ENCODE measurements at regions not wholly inside any gene's neighbourhood (a gene's known extent, or its start where the extent isn't known, plus 50 kb on each side); places are given as distances from the start of the nearest gene placed in this dataset.

- no peaks in the 10 kb centered on the region for H3K27me3 ChIP-seq (ENCODE audit: control insufficient read depth in 2 of 2, insufficient read depth in 2 of 2, low read length in 2 of 2)
- peaks cover 39 to 55% of the 10 kb centered on the region in 2 donors for H3K4me1 ChIP-seq (ENCODE audit: control insufficient read depth in 1 of 2, insufficient read depth in 2 of 2, low read length in 2 of 2)
- Mint-ChIP-seq H3K27me3 (ENCODE audit: low read depth in 3 of 3) (peaks cover 0 to 7% (median 2%) of the 10 kb centered on the region in 3 donors), H3K9me3 (peaks cover 3 to 12% (median 9%) of the 10 kb centered on the region in 7 donors), H3K27ac (peak overlapping the region in 2 of 7 donors; percentile 57 to 70), H3K4me1 (peaks cover 52% of the 10 kb centered on the region), H3K36me3 (peaks cover 12% of the 10 kb centered on the region in 2 donors), H3K4me3 (peak overlapping the region; percentile 31 to 82)
- no peak overlapping the region for H3K27ac ChIP-seq (ENCODE audit: low read depth in 1 of 2, low read length in 2 of 2)
- peaks cover 0 to 4% of the 10 kb centered on the region in 2 donors for H3K36me3 ChIP-seq (replicated peaks in 1 of 2; ENCODE audit: control insufficient read depth in 1 of 2, insufficient read depth in 2 of 2, low read length in 2 of 2)
- H2AFZ ChIP-seq (ENCODE audit: insufficient read depth, low read depth, low read length, poor library complexity, severe bottlenecking) = no peak overlapping the region
- H3K9me3 ChIP-seq (replicated peaks in 1 of 2; ENCODE audit: control insufficient read depth in 1 of 2, insufficient read depth in 1 of 2, low read length in 2 of 2) = peaks cover 8 to 11% of the 10 kb centered on the region in 2 donors
- DNase-seq = no peak
- peak overlapping the region in 1 of 3 experiments; percentile 58 for H3K4me3 ChIP-seq (replicated peaks in 1 of 3; ENCODE audit: low read depth in 2 of 3, low read length in 3 of 3)
- H4K20me1 ChIP-seq (ENCODE audit: insufficient read depth, low read length) = no peaks in the 10 kb centered on the region
- H3K4me2 ChIP-seq (replicated peaks; ENCODE audit: extremely low read depth, low read length, poor library complexity, severe bottlenecking) = peak overlapping the region; percentile 67
- no peak overlapping the region for H3K9ac ChIP-seq (ENCODE audit: insufficient read depth, low read length, poor library complexity, severe bottlenecking)
- peaks cover 12% of the 10 kb centered on the region for H3K79me2 ChIP-seq (ENCODE audit: insufficient read depth, low read length)
- no peak for TF ChIP-seq CTCF (IDR thresholded peaks at IDR 0.05)
- 93% methylated on average over 15 of the region's 16 CpGs for WGBS (ENCODE audit: insufficient coverage)
- intact Hi-C loops (cut with micrococcal nuclease) = no loop called here
Observed at GRCh38 chr16:85537331-85537788, 75.8 kb upstream of the GSE1 start.

- no peak overlapping the region for H2AFZ ChIP-seq (ENCODE audit: insufficient read depth, low read depth, low read length, poor library complexity, severe bottlenecking)
- intact Hi-C loops (cut with micrococcal nuclease) = no loop called here
- no peak overlapping the region for H3K9ac ChIP-seq (ENCODE audit: insufficient read depth, low read length, poor library complexity, severe bottlenecking)
- H3K4me1 ChIP-seq (ENCODE audit: control insufficient read depth in 1 of 2, insufficient read depth in 2 of 2, low read length in 2 of 2) = peaks cover 45 to 60% of the 10 kb centered on the region in 2 donors
- peaks cover 0 to 4% of the 10 kb centered on the region in 2 donors for H3K36me3 ChIP-seq (replicated peaks in 1 of 2; ENCODE audit: control insufficient read depth in 1 of 2, insufficient read depth in 2 of 2, low read length in 2 of 2)
- no peaks in the 10 kb centered on the region for H3K27me3 ChIP-seq (ENCODE audit: control insufficient read depth in 2 of 2, insufficient read depth in 2 of 2, low read length in 2 of 2)
- no peaks in the 10 kb centered on the region for H4K20me1 ChIP-seq (ENCODE audit: insufficient read depth, low read length)
- H3K4me2 ChIP-seq (replicated peaks; ENCODE audit: extremely low read depth, low read length, poor library complexity, severe bottlenecking) = no peak overlapping the region
- Mint-ChIP-seq H3K27me3 (ENCODE audit: low read depth in 3 of 3) (peaks cover 0 to 7% (median 2%) of the 10 kb centered on the region in 3 donors), H3K4me3 (peak overlapping the region in 1 of 2 donors; percentile 31), H3K27ac (peak overlapping the region in 1 of 7 donors; percentile 68), H3K4me1 (peaks cover 57% of the 10 kb centered on the region), H3K36me3 (peaks cover 12% of the 10 kb centered on the region in 2 donors), H3K9me3 (peaks cover 3 to 12% (median 9%) of the 10 kb centered on the region in 7 donors)
- TF ChIP-seq CTCF (IDR thresholded peaks at IDR 0.05) = no peak
- DNase-seq = no peak
- WGBS (ENCODE audit: insufficient coverage) = 81% methylated on average over 11 of the region's 17 CpGs
- peaks cover 8 to 11% of the 10 kb centered on the region in 2 donors for H3K9me3 ChIP-seq (replicated peaks in 1 of 2; ENCODE audit: control insufficient read depth in 1 of 2, insufficient read depth in 1 of 2, low read length in 2 of 2)
- peaks cover 12% of the 10 kb centered on the region for H3K79me2 ChIP-seq (ENCODE audit: insufficient read depth, low read length)
- H3K4me3 ChIP-seq (replicated peaks in 1 of 3; ENCODE audit: low read depth in 2 of 3, low read length in 3 of 3) = no peak overlapping the region
- no peak overlapping the region for H3K27ac ChIP-seq (ENCODE audit: low read depth in 1 of 2, low read length in 2 of 2)
Observed at GRCh38 chr16:85537795-85538401, 75.2 kb upstream of the GSE1 start.

Measured in CD14-positive monocyte (primary cell).